ENCODE measurements at regions not wholly inside any gene's neighbourhood (a gene's known extent, or its start where the extent isn't known, plus 50 kb on each side); places are given as distances from the start of the nearest gene placed in this dataset.

DNA sequence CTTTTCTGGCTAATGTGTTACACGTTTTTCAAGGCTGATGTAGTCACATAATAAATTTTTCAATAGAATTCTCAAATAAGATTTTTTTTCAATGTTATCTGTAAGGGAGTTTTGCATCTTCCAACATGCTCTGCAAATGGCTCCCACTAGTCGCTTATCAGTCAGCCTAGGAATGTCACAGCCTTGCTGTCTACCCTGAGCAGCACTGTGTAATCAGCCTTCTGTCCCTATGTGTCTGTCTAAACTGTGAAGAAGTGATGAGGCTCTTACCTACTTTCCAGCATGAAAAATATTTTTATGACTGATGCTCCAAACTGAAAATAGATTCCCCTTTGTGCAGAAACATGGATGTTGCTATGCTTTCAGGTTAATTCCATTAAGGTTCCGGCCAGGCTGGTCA lies 75.1 kb upstream of the FAM216B start:
- no peak for TF ChIP-seq GATA3 (IDR thresholded peaks at IDR 0.05; ENCODE audit: low read depth, low read length)
- no peak for TF ChIP-seq GATA2 (IDR thresholded peaks at IDR 0.05; ENCODE audit: low read depth, low read length)

DNA sequence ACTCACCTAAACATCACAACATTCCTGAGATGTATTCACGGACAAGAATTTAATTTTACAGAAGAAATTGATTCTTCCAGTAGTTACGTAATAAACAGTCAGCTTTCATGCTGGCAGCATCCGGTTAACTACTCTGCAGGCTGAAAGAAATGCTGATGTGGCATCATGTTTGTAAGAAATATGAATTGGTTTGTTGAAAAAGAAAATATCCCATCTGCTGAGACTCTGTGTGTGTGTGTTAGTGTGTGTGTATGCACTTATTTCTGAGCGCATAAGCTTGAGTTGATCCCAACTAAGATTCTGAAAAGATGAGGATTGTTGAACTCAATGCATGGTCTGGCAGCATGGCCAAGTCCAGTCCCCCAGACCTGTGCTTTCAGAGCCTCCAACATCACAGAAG lies 74.3 kb upstream of the FAM216B start:
- TF ChIP-seq GATA3 (IDR thresholded peaks at IDR 0.05; ENCODE audit: low read depth, low read length): no peak
- no peak for TF ChIP-seq GATA2 (IDR thresholded peaks at IDR 0.05; ENCODE audit: low read depth, low read length)

DNA sequence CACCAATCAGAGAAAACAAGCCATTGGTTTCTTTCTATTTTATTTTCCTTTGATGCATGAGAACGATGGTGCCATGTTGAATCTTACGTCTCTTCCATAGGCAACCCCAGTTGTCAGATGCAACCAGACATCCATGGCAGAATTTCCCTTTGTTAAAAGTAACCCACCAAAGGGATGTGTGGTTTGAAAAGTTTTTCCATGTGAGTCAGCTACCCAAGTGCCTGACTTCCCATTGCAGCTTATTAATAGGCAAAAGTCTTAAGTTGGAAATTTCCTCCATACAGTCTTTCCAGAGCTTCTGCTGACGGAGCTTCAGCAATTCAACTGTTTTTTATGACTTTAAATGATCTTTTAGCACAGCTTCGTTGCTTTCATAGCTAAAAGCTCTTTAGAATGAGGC lies 73.8 kb upstream of the FAM216B start:
- TF ChIP-seq GATA2 (IDR thresholded peaks at IDR 0.05; ENCODE audit: low read depth, low read length): no peak
- TF ChIP-seq GATA3 (IDR thresholded peaks at IDR 0.05; ENCODE audit: low read depth, low read length): no peak

DNA sequence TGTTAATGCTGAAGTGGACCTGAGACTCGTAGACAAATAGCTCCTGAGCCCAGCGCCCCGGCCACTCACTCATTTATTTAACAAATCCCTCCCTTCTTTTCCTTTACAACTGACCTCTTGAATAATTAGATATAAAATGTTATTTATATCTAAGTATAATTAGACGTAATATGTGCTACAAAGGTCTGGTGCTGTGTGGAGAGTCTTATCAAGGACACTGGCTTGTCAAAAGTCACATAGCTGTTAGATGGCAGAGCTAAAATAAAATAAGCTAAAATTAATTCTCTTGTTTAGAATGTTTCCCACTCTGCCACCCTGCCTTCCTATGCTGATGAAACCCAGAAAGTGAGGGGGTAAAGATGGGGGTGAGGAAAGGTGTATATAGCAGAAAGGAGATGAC lies 73.0 kb upstream of the FAM216B start:
- TF ChIP-seq GATA2 (IDR thresholded peaks at IDR 0.05; ENCODE audit: low read depth, low read length) (no peak), GATA3 (IDR thresholded peaks at IDR 0.05; ENCODE audit: low read depth, low read length) (no peak)

DNA sequence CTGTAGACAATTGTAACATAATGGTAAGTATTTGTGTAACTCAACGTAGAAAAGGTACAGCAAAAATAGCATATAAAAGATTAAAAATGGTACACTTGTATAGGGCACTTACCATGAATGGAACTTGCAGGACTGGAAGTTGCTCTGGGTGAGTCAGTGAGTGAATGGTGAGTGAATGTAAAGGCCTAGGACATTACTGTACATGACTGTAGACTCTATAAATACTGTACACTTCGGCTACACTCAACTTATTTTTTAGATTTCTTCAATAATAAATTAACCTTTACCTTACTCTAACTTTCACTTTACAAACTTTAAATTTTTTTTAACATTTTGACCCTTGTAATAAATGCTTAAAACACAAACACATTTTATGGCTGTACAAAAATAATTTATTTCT lies 72.1 kb upstream of the FAM216B start:
- TF ChIP-seq GATA2 (IDR thresholded peaks at IDR 0.05; ENCODE audit: low read depth, low read length) (no peak), GATA3 (IDR thresholded peaks at IDR 0.05; ENCODE audit: low read depth, low read length) (no peak)

DNA sequence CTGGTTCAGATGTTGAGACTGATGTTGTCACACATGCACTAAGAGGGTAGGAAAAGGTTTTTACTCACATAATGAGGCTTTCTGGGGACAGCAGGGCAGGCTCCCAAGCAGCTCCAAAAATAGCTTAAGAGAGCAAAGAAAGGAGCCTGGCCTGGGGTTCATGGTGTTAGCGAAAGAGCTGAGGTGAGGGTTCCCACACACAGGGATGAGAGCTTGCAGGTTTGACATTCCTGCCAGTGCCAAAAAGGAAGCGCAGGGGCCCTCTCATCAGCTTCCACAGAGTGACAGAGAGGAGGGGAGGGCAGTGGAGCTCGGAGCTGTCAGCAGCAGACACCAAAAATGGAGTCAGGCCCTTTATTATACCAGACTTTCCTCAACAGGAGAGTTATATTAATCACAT lies 65.5 kb upstream of the FAM216B start:
- TF ChIP-seq GATA3 (IDR thresholded peaks at IDR 0.05; ENCODE audit: low read depth, low read length) (no peak), GATA2 (IDR thresholded peaks at IDR 0.05; ENCODE audit: low read depth, low read length) (no peak)

DNA sequence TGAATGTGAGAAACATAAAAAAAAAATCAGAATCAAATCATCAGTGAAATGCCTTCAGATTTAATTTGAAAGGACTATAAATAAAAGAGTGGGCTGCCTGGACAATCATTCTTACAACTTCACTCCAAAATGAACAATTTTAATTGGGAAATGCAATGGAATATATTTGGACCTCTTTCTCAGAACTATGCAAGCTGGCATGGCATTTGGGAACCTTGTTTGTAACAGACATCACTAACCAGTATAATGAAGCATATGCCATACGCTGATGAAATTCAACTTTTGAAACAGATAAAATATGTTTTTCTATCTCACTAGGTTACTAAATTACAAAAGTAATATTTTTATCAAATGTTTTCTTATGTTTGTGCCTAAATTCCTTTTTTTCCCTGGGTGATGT lies 64.2 kb upstream of the FAM216B start:
- no peak for TF ChIP-seq GATA3 (IDR thresholded peaks at IDR 0.05; ENCODE audit: low read depth, low read length)
- TF ChIP-seq GATA2 (IDR thresholded peaks at IDR 0.05; ENCODE audit: low read depth, low read length): no peak

DNA sequence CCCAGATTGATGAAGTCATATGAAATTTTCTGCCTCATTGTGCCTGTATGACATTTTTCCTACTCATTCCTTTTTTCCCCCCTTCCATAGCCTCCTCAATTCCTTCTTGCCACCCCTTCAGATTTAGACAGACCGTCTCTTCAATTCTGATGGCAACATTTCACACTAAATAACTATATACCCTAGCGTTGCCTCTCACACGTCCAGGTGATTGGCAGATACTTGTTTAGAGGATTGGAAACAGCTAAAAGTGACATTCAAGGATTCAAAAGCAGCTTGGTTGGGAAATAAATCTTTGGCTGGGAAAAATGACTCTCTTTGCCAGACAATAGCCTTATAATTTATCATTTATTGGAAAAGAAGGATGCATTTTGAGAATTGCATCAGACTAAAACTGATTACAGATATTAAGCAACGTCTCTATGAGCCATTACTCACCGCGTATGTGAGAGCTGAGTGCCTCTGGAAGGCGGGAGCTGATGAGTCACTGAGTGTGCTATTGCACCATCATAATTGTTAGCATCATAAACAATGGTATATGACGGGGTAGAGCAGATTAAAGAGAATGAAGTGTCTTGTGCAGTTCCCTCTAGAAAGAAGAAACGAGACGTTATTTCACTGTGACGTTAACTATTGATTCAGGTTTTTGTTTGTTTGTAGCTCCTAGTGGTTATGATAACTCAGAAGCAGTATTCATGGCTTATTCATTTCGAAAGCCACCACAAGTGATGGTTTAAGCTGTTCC lies 61.1 kb upstream of the FAM216B start:
- TF ChIP-seq GATA2 (IDR thresholded peaks at IDR 0.05; ENCODE audit: low read depth, low read length) (no peak), GATA3 (IDR thresholded peaks at IDR 0.05; ENCODE audit: low read depth, low read length) (no peak)

DNA sequence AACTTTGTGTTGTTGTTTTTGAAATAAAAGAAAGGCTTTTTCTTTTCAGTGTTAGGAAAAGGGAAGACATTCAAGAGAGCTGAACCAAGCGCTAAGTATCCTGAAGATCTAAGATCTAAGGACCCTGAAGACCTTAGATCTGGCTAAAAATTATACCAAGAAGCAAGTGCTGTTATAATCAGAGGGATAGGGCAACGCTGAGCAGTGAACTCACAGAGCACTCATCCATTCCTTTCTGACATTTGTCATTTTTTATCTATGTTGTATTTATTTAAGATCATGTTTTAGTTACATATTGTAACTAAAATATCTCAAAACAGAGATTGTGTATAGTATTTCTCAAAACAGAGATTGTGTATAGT lies 60.5 kb upstream of the FAM216B start:
- TF ChIP-seq GATA2 (IDR thresholded peaks at IDR 0.05; ENCODE audit: low read depth, low read length): no peak
- no peak for TF ChIP-seq GATA3 (IDR thresholded peaks at IDR 0.05; ENCODE audit: low read depth, low read length)

DNA sequence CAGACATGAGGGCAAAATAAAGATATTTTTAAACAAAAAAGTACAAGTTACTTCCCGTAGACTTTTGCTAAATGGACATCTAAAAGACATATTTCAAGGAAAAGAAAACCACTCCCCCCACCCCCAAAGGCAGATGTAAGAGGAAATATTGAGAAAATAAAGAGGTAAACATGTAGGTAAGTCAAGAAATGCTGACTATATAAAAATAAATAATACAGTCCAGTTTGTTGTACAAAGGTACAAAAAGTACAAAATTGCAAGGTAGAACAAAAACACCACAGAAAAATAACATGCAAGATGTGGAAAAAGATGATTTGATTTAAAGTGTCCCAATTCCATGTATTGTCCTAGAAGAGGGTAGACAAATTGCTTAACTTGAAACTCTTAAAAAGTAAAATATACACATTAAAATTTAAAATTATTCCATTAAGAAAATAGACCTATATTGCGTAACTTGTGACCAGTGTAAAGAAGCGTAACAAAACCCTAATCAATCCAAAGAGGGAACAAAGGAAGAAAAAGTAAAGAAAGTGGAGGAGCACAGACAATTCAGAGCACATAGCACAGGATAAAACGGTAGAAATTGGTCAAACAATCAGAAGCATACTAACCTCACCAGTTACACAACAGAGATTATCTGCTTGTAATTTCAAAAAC lies 58.4 kb upstream of the FAM216B start:
- TF ChIP-seq GATA3 (IDR thresholded peaks at IDR 0.05; ENCODE audit: low read depth, low read length): no peak

DNA sequence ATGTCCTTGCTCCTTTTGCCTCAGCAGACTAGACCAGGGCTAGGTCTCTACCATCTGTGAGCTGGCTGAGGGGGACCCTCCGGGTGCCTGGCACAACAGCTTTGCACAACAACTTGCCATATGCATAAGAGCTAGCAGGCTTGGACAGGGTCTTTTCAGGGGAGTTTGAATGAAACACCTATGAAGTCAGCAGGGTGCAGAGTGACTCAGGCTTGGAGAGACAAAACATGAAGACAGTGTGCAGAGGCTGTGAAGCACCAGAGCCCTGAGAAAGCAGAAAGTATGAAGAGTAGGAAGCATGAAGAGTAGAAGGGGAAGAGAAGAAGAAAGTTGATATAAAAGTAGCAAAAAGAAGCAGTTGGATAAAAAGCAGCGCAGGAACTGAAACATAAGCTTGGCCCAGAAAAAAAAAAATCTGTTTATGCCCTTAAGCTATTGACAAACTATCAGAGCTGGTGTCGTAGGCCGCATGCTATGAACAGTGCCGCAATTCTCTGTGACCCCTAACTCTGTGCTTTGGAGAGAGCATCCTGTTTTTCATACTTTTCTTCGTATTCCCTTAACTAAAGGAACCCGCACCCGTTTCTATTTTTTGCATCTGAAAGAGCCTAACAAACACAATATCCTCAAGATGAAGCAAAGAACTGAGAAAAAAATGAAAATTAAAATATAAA lies 52.7 kb upstream of the FAM216B start:
- TF ChIP-seq GATA3 (IDR thresholded peaks at IDR 0.05; ENCODE audit: low read depth, low read length) (no peak), GATA2 (IDR thresholded peaks at IDR 0.05; ENCODE audit: low read depth, low read length) (no peak)

DNA sequence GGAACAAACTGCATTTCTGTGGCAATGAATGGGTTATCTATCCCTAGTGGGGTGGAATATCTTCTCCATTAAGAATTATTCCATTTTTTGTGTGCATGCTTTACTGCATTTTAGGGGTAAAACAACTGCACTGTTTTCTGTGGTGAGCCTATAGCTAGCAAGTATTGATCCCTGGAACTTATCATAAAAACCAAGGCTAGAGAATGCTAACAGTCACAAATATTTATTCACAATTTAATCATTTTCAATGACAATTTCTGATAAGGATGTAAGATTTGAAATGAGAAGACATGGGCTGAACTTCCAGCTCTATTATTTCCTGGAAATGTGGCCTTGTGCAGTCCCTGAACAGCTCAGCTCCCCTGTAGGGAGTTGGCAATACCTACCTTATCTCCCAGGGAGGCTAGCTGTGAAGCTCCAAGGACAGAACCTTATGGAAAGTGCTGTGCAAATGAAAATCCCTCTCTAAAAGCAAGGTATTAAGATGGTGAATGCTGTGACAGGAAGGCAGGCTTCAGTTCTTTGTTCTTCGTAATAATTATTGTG lies 51.5 kb upstream of the FAM216B start:
- TF ChIP-seq GATA2 (IDR thresholded peaks at IDR 0.05; ENCODE audit: low read depth, low read length): no peak
- TF ChIP-seq GATA3 (IDR thresholded peaks at IDR 0.05; ENCODE audit: low read depth, low read length): no peak

All from SH-SY5Y (cell line).